ENCODE measurements at regions not wholly inside any gene's neighbourhood (a gene's known extent, or its start where the extent isn't known, plus 50 kb on each side); places are given as distances from the start of the nearest gene placed in this dataset.
A peak's percentile ranks its signal among the peaks of the same experiment; 100 is the strongest.

DNA sequence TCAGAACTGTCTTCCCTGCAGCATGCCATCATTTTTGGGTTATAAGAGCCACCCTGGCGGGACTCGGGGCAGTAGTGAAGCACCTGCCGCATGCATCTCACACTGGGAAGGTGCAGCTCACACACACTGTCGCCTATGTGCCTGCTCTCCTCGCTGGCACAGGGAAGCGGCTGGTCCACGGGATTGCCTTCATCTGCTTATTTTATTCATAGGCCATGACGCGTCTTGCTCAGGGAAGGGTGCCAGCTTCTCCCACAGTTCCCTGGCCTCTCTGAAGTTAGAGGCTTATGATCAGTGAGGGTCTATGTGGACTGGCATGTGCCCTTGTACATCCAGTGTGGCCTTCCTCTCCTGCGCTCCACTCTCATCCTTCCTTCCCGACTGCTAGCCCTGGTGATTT is 150.0 kb downstream of the KLF12 start:
- H3K4me1 ChIP-seq (ENCODE audit: control insufficient read depth, insufficient read depth, low read length) = peaks cover 4% of the 10 kb centered on the region
- H3K4me3 ChIP-seq (ENCODE audit: low read length) = no peak overlapping the region
- H3K9me3 ChIP-seq (replicated peaks; ENCODE audit: low read length) = no peaks in the 10 kb centered on the region
- peaks cover 18% of the 10 kb centered on the region for H3K36me3 ChIP-seq (ENCODE audit: insufficient read depth, low read length)
- H3K4me2 ChIP-seq (ENCODE audit: low read length) = no peak overlapping the region
- H3K9ac ChIP-seq (ENCODE audit: low read depth, low read length) = no peak overlapping the region
- H3K27me3 ChIP-seq (ENCODE audit: control insufficient read depth, insufficient read depth, low read length) = no peaks in the 10 kb centered on the region

DNA sequence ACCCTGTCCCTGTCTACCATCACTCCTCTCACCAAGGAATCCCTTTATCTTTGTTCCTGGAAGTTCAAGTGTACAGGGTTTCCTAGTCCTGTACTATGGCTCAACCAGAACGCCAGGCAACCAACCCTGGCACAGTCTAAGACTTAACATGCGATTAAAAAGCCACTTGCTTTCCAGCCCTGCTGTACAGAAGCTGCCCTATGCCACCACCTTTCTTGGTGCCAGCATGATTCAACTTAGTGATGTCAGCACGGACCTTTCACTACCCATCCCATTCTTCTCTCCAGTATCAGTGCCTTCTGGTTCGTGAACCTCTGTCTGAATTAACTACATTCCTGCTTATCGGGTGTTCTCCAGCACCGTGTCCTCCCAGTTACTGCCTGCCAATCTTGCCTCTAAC is 151.1 kb downstream of the KLF12 start:
- Histone ChIP-seq H3K4me1 (ENCODE audit: control insufficient read depth, insufficient read depth, low read length) (peaks cover 4% of the 10 kb centered on the region), H3K36me3 (ENCODE audit: insufficient read depth, low read length) (peaks cover 18% of the 10 kb centered on the region), H3K27me3 (ENCODE audit: control insufficient read depth, insufficient read depth, low read length) (no peaks in the 10 kb centered on the region), H3K9me3 (replicated peaks; ENCODE audit: low read length) (no peaks in the 10 kb centered on the region), H3K4me3 (ENCODE audit: low read length) (no peak overlapping the region), H3K4me2 (ENCODE audit: low read length) (no peak overlapping the region), H3K9ac (ENCODE audit: low read depth, low read length) (no peak overlapping the region)

DNA sequence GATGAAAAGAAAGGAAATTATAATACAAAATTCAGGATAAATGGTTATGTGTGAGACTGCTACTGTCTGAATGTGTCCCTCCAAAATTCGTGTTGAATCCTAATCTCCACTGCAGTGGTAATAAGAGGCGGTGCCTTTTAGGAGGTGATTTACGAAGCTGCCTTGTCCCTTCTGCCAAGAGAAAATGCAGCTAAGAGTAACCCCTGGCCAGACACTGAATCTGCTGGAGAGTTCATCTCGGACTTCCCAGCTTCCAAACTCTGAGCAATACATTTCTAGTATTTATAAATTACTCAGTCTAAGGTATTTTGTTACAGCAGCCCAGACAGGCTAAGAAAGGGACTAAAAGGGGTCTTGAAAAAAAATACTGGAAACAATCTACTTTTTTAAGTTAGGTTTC is 152.6 kb downstream of the KLF12 start:
- Histone ChIP-seq H3K36me3 (ENCODE audit: insufficient read depth, low read length) (peaks cover 18% of the 10 kb centered on the region), H3K9me3 (replicated peaks; ENCODE audit: low read length) (no peaks in the 10 kb centered on the region), H3K4me3 (ENCODE audit: low read length) (no peak overlapping the region), H3K9ac (ENCODE audit: low read depth, low read length) (no peak overlapping the region), H3K4me1 (ENCODE audit: control insufficient read depth, insufficient read depth, low read length) (peaks cover 4% of the 10 kb centered on the region), H3K4me2 (ENCODE audit: low read length) (no peak overlapping the region), H3K27me3 (ENCODE audit: control insufficient read depth, insufficient read depth, low read length) (no peaks in the 10 kb centered on the region)

DNA sequence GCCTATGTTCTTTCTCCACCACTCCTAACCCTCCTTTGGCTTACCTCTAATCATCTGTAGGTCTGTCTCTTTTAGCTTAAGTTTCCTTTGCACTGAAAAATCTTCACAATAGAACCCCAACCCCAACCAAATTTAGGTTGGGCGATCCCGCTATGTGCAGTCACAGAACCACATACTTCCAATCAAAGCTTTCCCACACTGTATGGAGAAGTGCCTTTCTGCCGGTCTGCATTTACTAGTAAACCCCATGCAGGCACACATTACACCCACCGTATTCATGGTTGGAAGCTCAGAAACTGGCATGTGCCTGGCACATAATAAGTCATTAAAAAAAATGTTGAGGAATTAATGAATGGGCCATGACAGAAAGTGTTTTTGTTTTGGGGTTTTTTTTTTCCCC is 158.4 kb downstream of the KLF12 start:
- Histone ChIP-seq H3K4me1 (ENCODE audit: control insufficient read depth, insufficient read depth, low read length) (peaks cover 7% of the 10 kb centered on the region), H3K9me3 (replicated peaks; ENCODE audit: low read length) (no peaks in the 10 kb centered on the region), H3K36me3 (ENCODE audit: insufficient read depth, low read length) (no peaks in the 10 kb centered on the region), H3K9ac (ENCODE audit: low read depth, low read length) (no peak overlapping the region), H3K4me2 (ENCODE audit: low read length) (no peak overlapping the region), H3K4me3 (ENCODE audit: low read length) (no peak overlapping the region), H3K27me3 (ENCODE audit: control insufficient read depth, insufficient read depth, low read length) (no peaks in the 10 kb centered on the region)

DNA sequence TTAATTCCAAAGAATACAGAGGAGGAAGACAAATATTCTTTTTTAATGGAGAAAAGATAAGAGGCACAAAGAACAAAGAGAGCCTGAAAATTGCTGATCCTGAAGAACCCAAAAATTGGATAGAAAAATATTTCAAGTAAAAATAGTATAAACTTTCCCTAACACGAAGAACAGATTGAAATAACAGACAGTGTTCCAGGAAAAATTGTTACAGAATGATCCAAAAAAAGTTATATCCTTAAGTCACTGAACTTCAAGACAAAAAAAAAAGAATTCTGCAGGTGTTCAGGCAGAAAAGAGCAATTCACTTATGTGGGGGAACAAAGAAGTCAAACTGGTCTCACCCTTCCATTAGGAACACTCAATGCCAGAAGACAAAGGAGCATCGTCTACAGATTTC is 160.2 kb downstream of the KLF12 start:
- Histone ChIP-seq H3K9me3 (replicated peaks; ENCODE audit: low read length) (no peaks in the 10 kb centered on the region), H3K9ac (ENCODE audit: low read depth, low read length) (no peak overlapping the region), H3K4me1 (ENCODE audit: control insufficient read depth, insufficient read depth, low read length) (peaks cover 13% of the 10 kb centered on the region), H3K4me3 (ENCODE audit: low read length) (no peak overlapping the region), H3K27me3 (ENCODE audit: control insufficient read depth, insufficient read depth, low read length) (no peaks in the 10 kb centered on the region), H3K4me2 (ENCODE audit: low read length) (no peak overlapping the region), H3K36me3 (ENCODE audit: insufficient read depth, low read length) (no peaks in the 10 kb centered on the region)

DNA sequence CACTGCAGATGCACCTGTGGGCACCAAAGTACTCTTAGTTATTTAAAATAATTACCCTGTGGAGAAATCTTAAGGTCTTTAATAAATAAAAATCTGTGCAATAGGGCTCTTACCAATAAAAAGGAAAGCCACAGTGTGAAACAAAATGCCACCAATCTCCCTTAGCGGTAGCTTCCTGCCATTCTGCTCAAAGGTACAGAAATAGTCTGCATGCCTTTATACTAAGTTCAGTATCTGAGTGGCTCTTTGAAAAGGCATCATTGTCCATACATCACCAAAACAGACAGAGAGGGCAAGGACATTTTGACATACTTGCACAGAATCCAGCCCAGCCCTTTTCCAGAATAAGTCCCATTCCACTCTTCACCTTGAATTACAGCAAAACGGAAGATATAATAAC is 161.0 kb downstream of the KLF12 start:
- no peaks in the 10 kb centered on the region for H3K27me3 ChIP-seq (ENCODE audit: control insufficient read depth, insufficient read depth, low read length)
- peaks cover 13% of the 10 kb centered on the region for H3K4me1 ChIP-seq (ENCODE audit: control insufficient read depth, insufficient read depth, low read length)
- H3K9me3 ChIP-seq (replicated peaks; ENCODE audit: low read length) = no peaks in the 10 kb centered on the region
- no peak overlapping the region for H3K4me3 ChIP-seq (ENCODE audit: low read length)
- H3K36me3 ChIP-seq (ENCODE audit: insufficient read depth, low read length) = no peaks in the 10 kb centered on the region
- H3K9ac ChIP-seq (ENCODE audit: low read depth, low read length) = no peak overlapping the region
- no peak overlapping the region for H3K4me2 ChIP-seq (ENCODE audit: low read length)

DNA sequence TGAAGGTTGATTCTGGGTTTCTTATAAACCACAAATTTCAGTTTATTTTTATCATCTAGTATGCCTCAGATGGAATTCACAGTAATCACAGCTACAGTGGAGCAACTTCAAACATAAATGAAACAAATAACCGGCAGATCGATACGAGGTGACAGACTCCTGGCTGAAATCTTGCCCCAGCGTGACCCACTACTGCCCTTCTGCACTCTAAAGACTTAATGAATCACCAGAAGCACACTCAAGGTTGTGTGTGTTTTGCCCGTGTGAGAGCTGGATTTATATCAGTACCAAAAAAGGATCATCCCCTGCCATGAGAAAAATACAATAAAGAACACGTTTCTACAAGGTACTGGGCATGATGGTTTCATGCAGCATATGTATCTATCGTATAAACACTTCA is 161.7 kb downstream of the KLF12 start:
- no peak overlapping the region for H3K4me3 ChIP-seq (ENCODE audit: low read length)
- no peaks in the 10 kb centered on the region for H3K9me3 ChIP-seq (replicated peaks; ENCODE audit: low read length)
- no peak overlapping the region for H3K9ac ChIP-seq (ENCODE audit: low read depth, low read length)
- no peaks in the 10 kb centered on the region for H3K36me3 ChIP-seq (ENCODE audit: insufficient read depth, low read length)
- no peak overlapping the region for H3K4me2 ChIP-seq (ENCODE audit: low read length)
- peaks cover 13% of the 10 kb centered on the region for H3K4me1 ChIP-seq (ENCODE audit: control insufficient read depth, insufficient read depth, low read length)
- H3K27me3 ChIP-seq (ENCODE audit: control insufficient read depth, insufficient read depth, low read length) = no peaks in the 10 kb centered on the region

DNA sequence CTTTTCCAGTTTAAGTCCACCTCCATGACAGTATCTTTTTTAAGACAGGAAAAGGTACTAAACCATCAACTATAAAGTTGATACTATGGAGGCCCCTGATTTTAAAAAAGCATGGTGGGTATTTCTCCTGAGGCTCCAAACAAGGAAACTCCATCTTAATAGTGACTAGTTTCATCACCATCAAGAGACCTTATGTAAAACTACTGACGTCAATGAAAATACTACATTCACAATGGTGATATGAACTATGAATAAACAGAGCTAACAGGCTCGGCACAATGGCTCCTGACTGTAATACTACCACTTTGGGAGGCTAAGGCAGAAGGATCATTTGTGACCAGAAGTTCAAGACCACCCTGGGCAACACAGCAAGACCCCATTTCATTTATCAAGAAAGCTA is 162.7 kb downstream of the KLF12 start:
- Histone ChIP-seq H3K4me1 (ENCODE audit: control insufficient read depth, insufficient read depth, low read length) (peaks cover 13% of the 10 kb centered on the region), H3K4me2 (ENCODE audit: low read length) (no peak overlapping the region), H3K36me3 (ENCODE audit: insufficient read depth, low read length) (no peaks in the 10 kb centered on the region), H3K4me3 (ENCODE audit: low read length) (no peak overlapping the region), H3K9me3 (replicated peaks; ENCODE audit: low read length) (no peaks in the 10 kb centered on the region), H3K27me3 (ENCODE audit: control insufficient read depth, insufficient read depth, low read length) (no peaks in the 10 kb centered on the region), H3K9ac (ENCODE audit: low read depth, low read length) (no peak overlapping the region)

DNA sequence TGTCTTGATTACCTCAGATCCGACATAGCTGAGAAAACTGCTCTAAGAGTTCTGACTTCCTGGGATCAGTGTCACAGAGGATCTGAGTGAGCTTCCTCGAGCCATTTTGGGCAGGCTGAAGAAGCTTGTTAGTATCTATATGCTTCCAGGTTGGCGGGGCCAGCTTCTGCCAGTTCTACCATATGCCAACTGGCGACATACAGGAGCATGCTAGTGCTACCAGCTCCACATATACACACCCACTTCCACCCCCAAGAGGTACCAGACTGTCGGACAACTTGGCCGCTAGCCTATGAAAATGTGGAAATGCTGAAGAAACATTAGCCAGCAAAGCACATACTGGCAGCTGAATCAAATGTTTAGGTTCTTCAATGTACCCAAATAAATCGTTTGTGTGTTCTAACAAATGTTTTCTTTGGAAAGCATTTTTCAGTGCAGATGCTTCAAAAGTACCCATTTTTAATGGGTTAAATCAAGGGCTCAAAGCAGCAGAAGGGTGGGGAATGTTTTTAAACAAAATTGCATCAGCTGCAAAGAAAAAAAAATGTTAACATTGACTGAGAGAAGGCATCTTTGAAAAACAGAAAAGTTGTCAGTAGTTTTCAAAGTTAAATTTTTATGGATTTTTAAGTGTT is 163.7 kb downstream of the KLF12 start:
- Histone ChIP-seq H3K4me3 (ENCODE audit: low read length) (no peak overlapping the region), H3K4me2 (ENCODE audit: low read length) (peak overlapping the region; percentile 10), H3K36me3 (ENCODE audit: insufficient read depth, low read length) (no peaks in the 10 kb centered on the region)

DNA sequence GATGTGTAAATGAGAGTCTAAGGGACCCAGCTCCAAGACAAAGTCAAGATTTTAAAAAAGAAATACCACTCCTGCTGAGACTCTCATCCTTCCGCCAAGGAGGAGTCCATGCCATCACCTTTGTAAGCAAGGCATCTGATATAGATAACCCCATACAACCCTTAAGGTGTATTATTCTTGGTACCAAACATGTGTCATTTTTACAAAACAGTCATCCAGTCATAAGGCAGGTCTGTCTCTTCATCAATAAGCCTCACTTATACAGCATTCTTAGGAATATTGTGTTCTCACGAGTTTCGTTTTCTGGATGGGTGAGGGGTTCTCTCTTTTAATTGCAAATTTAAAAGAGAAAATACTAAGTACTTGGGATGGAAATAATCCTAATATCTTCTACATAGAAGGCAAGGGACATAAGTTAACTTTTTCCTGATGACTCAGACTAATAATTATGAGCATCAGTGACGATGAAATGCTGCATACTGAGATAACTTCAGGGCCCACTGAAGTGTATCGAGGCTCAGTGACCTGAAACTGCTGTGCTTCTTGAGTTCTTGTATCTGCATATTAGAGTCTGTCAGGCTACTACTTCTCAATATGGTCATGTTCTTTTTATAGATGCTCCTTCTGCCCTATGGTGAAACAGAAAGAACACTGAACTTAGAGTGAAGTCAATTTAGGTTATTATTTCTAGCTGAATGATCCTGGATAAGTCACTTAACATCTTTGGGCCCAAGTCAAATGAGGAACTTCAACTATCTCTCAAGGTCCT is 166.6 kb downstream of the KLF12 start:
- H3K4me3 ChIP-seq (ENCODE audit: low read length) = no peak overlapping the region
- no peaks in the 10 kb centered on the region for H3K27me3 ChIP-seq (ENCODE audit: control insufficient read depth, insufficient read depth, low read length)
- no peak overlapping the region for H3K9ac ChIP-seq (ENCODE audit: low read depth, low read length)
- peaks cover 13% of the 10 kb centered on the region for H3K4me1 ChIP-seq (ENCODE audit: control insufficient read depth, insufficient read depth, low read length)
- no peak overlapping the region for H3K4me2 ChIP-seq (ENCODE audit: low read length)
- no peaks in the 10 kb centered on the region for H3K9me3 ChIP-seq (replicated peaks; ENCODE audit: low read length)
- H3K36me3 ChIP-seq (ENCODE audit: insufficient read depth, low read length) = no peaks in the 10 kb centered on the region

More for the DNA sequence above, 163.7 kb downstream of the KLF12 start:
- no peak overlapping the region for H3K9ac ChIP-seq (ENCODE audit: low read depth, low read length)
- peaks cover 13% of the 10 kb centered on the region for H3K4me1 ChIP-seq (ENCODE audit: control insufficient read depth, insufficient read depth, low read length)
- no peaks in the 10 kb centered on the region for H3K27me3 ChIP-seq (ENCODE audit: control insufficient read depth, insufficient read depth, low read length)
- no peaks in the 10 kb centered on the region for H3K9me3 ChIP-seq (replicated peaks; ENCODE audit: low read length)

DNA sequence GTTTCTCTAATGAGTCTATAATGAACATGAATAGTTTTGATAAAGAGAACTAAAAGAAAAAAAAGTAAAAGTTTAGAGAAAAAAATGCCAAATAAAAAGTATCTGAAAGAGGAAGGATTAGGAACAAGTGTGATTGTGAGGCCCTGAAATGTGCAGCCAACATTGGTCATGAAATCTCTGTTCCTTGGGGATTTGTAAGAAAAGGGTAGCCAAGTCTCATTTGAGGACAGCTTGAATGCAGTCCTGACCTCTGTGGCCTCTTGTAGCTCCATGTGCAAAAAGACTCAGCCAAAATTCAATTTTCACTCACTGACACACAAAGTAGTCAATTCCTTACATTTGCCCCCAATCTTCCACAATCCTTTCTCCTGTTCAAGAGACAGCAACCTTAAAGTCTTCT is 167.9 kb downstream of the KLF12 start:
- H3K9ac ChIP-seq (ENCODE audit: low read depth, low read length) = no peak overlapping the region
- no peaks in the 10 kb centered on the region for H3K27me3 ChIP-seq (ENCODE audit: control insufficient read depth, insufficient read depth, low read length)
- H3K4me3 ChIP-seq (ENCODE audit: low read length) = no peak overlapping the region

DNA sequence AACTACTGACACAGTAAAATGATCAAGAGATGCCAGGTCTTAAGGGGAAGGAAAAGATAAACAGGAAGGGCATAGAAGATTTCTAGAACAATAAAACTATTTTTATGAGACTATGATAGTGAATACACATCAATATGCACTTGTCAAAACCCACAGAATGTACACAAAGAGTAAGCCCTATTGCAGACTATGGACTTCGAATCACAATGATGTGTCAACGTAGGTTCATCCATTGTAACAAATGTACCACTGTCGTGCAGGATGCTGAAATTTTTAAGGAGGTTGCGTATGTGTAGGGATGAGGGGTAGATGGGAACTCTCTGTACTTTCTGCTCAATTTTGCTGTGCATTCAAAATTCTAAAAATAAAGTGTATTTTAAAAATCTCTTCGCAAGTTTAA is 171.9 kb downstream of the KLF12 start:
- no peak overlapping the region for H3K4me2 ChIP-seq (ENCODE audit: low read length)

More for the DNA sequence above, 167.9 kb downstream of the KLF12 start:
- Histone ChIP-seq H3K4me2 (ENCODE audit: low read length) (no peak overlapping the region), H3K36me3 (ENCODE audit: insufficient read depth, low read length) (no peaks in the 10 kb centered on the region), H3K9me3 (replicated peaks; ENCODE audit: low read length) (no peaks in the 10 kb centered on the region), H3K4me1 (ENCODE audit: control insufficient read depth, insufficient read depth, low read length) (peaks cover 13% of the 10 kb centered on the region)

More for the DNA sequence above, 171.9 kb downstream of the KLF12 start:
- Histone ChIP-seq H3K36me3 (ENCODE audit: insufficient read depth, low read length) (no peaks in the 10 kb centered on the region), H3K27me3 (ENCODE audit: control insufficient read depth, insufficient read depth, low read length) (no peaks in the 10 kb centered on the region), H3K4me1 (ENCODE audit: control insufficient read depth, insufficient read depth, low read length) (peaks cover 6% of the 10 kb centered on the region), H3K9me3 (replicated peaks; ENCODE audit: low read length) (no peaks in the 10 kb centered on the region), H3K9ac (ENCODE audit: low read depth, low read length) (no peak overlapping the region), H3K4me3 (ENCODE audit: low read length) (no peak overlapping the region)

Data from skeletal muscle satellite cell (primary cell).